HEK293T (cell line): ENCODE measurements at regions not wholly inside any gene's neighbourhood (a gene's known extent, or its start where the extent isn't known, plus 50 kb on each side); places are given as distances from the start of the nearest gene placed in this dataset.

Source experiments
- ARNT ChIP-seq: fragments of 450-650 bp; IDR thresholded peaks from 2 replicates; pipeline ENCODE4 v1.6.1; 2017; ENCODE audit warnings: mild to moderate bottlenecking
- BHLHE40 ChIP-seq: fragments of 450-650 bp; IDR thresholded peaks from 2 replicates; pipeline ENCODE4 v1.6.1; 2016; ENCODE audit warnings: mild to moderate bottlenecking, moderate library complexity, borderline replicate concordance
- SP1 ChIP-seq: fragments of 450-650 bp; IDR thresholded peaks from 2 replicates; pipeline ENCODE4 v1.6.1; 2017

DNA sequence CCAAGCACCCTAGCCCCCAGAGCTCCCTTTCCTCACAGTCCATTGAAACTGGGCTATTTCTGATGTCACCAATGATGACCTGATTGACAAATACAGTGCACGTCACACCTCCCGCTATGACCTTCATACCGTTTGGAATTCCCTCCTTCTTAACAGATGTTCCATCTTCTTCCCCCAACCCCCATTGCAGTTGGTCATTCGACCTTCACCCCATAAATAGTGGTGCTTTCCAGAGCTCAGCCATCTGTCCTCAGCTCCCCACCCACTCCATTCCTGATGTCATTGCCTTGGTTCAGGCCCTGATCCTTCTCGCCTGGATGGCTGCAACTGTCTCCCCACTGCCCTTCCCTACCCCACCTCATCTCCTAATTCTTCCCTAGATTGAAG, 198.5 kb downstream of the SOD2 start:
- TF ChIP-seq BHLHE40 (no peak), ARNT (no peak), SP1 (no peak)
